Esophagus muscularis mucosa (tissue), 4 donors: ENCODE measurements at regions not wholly inside any gene's neighbourhood (a gene's known extent, or its start where the extent isn't known, plus 50 kb on each side); places are given as distances from the start of the nearest gene placed in this dataset.
"Not testable (repeated sequence)": the region's sequence is repeated elsewhere in the genome, so short reads cannot be mapped to it uniquely, and the experiment has no call there.

Experiments
- DNase-seq: peaks from one replicate; pipeline ENCODE4 v3.0.0-alpha.2; 2017; ENCODE audit errors: extremely low spot score
- H3K27ac ChIP-seq, 4 donors: fragments of 200-600 bp; sonication (generic); replicated peaks in 1 of 4; 1 replicate in 3 of 4; 2 replicates in 1 of 4; pipeline ENCODE4 v1.5.1; 2016 to 2019; ENCODE audit warnings: mild to moderate bottlenecking in 1 of 4
- H3K27me3 ChIP-seq, 4 donors: fragments of 200-600 bp; sonication (generic); one replicate each; pipeline versions ENCODE4 v1.5.1 to v1.6.0; 2016 to 2019
- H3K36me3 ChIP-seq, 4 donors: fragments of 200-600 bp; sonication (generic); one replicate each; pipeline ENCODE4 v1.5.1; 2016 to 2019
- H3K4me1 ChIP-seq, 4 donors: fragments of 200-600 bp; sonication (generic); one replicate each; pipeline ENCODE4 v1.5.1; 2016 to 2019
- H3K4me3 ChIP-seq, 4 donors: fragments of 200-600 bp; sonication (generic); 1 replicate in 2 of 4; 2 replicates in 2 of 4; pipeline ENCODE4 v1.5.1; 2016 to 2019; ENCODE audit warnings: mild to moderate bottlenecking in 4 of 4, moderate library complexity in 1 of 4
- H3K9me3 ChIP-seq, 4 donors: fragments of 200-600 bp; sonication (generic); 1 replicate in 3 of 4; 2 replicates in 1 of 4; pipeline ENCODE4 v1.5.1; 2016 to 2019
- EP300 ChIP-seq: sonication (generic); formaldehyde crosslinking; IDR thresholded peaks from one replicate; pipeline ENCODE4 v1.6.1; 2017; ENCODE audit warnings: antibody characterized with exemption
- POLR2A ChIP-seq: fragments of 450-650 bp; IDR thresholded peaks from one replicate; pipeline ENCODE4 v1.6.1; 2017; ENCODE audit warnings: antibody characterized with exemption, moderate library complexity, mild to moderate bottlenecking, low read depth
- POLR2AphosphoS5 ChIP-seq, 2 donors: sonication (generic); formaldehyde crosslinking; IDR thresholded peaks; one replicate each; pipeline ENCODE4 v1.6.1; 2017; ENCODE audit warnings: antibody characterized with exemption in 2 of 2
- WGBS: methylation state at CpG from one replicate; pipeline ENCODE4 v1.1.5; 2018; 5-methylcytosine and 5-hydroxymethylcytosine counted together
- intact Hi-C: fragments of 100-400 bp; cut with DNase I; formaldehyde crosslinking; loops from one replicate; pipeline ENCODE4 v1.15.1; 2023
- TF ChIP-seq, protein P1 (sequence below), 3 experiments: fragments of 200-600 bp in 2 of 3; fragments of 450-650 bp in 1 of 3; sonication (generic) in 2 of 3; IDR thresholded peaks; one replicate each; pipeline ENCODE4 v1.5.1; 2017 to 2019; ENCODE audit warnings: antibody characterized with exemption in 3 of 3, mild to moderate bottlenecking in 2 of 3, moderate library complexity in 1 of 3

GRCh38 chr5:163951069-163951468 is 445.6 kb downstream of the MAT2B start:
- no peaks in the 10 kb centered on the region for H3K27me3 ChIP-seq
- no peaks in the 10 kb centered on the region for H3K36me3 ChIP-seq
- H3K27ac ChIP-seq = no peak overlapping the region
- H3K9me3 ChIP-seq = no peaks in the 10 kb centered on the region
- no peaks in the 10 kb centered on the region for H3K4me1 ChIP-seq
- TF ChIP-seq POLR2AphosphoS5 (IDR thresholded peaks at IDR 0.05) = no peak
- TF ChIP-seq, protein P1, sequence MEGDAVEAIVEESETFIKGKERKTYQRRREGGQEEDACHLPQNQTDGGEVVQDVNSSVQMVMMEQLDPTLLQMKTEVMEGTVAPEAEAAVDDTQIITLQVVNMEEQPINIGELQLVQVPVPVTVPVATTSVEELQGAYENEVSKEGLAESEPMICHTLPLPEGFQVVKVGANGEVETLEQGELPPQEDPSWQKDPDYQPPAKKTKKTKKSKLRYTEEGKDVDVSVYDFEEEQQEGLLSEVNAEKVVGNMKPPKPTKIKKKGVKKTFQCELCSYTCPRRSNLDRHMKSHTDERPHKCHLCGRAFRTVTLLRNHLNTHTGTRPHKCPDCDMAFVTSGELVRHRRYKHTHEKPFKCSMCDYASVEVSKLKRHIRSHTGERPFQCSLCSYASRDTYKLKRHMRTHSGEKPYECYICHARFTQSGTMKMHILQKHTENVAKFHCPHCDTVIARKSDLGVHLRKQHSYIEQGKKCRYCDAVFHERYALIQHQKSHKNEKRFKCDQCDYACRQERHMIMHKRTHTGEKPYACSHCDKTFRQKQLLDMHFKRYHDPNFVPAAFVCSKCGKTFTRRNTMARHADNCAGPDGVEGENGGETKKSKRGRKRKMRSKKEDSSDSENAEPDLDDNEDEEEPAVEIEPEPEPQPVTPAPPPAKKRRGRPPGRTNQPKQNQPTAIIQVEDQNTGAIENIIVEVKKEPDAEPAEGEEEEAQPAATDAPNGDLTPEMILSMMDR (IDR thresholded peaks at IDR 0.05) = no peak
- TF ChIP-seq EP300 = no peak
- no peak for TF ChIP-seq POLR2A
- no peak overlapping the region for H3K4me3 ChIP-seq
- intact Hi-C loops = no loop called here
- WGBS = 41% methylated on average over 4 of the region's 4 CpGs
- DNase-seq = no peak

GRCh38 chr5:163953901-163954300 is 448.5 kb downstream of the MAT2B start:
- WGBS = 68% methylated on average over 8 of the region's 8 CpGs
- intact Hi-C loops = no loop called here
- H3K9me3 ChIP-seq = peaks cover 0 to 3% (median 0%) of the 10 kb centered on the region in 4 donors
- TF ChIP-seq EP300 (no peak), POLR2A (no peak), POLR2AphosphoS5 (IDR thresholded peaks at IDR 0.05) (no peak)
- TF ChIP-seq, protein P1 (IDR thresholded peaks at IDR 0.05) = no peak
- no peaks in the 10 kb centered on the region for H3K36me3 ChIP-seq
- no peak overlapping the region for H3K4me3 ChIP-seq
- H3K27me3 ChIP-seq = no peaks in the 10 kb centered on the region
- no peak overlapping the region for H3K27ac ChIP-seq
- H3K4me1 ChIP-seq = no peaks in the 10 kb centered on the region
- no peak for DNase-seq

GRCh38 chr5:163961230-163961629 is 455.8 kb downstream of the MAT2B start:
- H3K9me3 ChIP-seq, intact Hi-C loops, H3K36me3 ChIP-seq, H3K27ac ChIP-seq, DNase-seq, H3K27me3 ChIP-seq, H3K4me3 ChIP-seq, H3K4me1 ChIP-seq: not testable (repeated sequence)
- 61% methylated on average over 5 of the region's 5 CpGs for WGBS

GRCh38 chr5:163963881-163964280 is 458.5 kb downstream of the MAT2B start:
- no peaks in the 10 kb centered on the region for H3K27me3 ChIP-seq
- 83% methylated on average over 9 of the region's 9 CpGs for WGBS
- no peak overlapping the region for H3K27ac ChIP-seq
- intact Hi-C loops = no loop called here
- H3K36me3 ChIP-seq = no peaks in the 10 kb centered on the region
- TF ChIP-seq EP300 (no peak), POLR2A (no peak), POLR2AphosphoS5 (IDR thresholded peaks at IDR 0.05) (no peak)
- TF ChIP-seq, protein P1 (IDR thresholded peaks at IDR 0.05) = no peak
- DNase-seq = no peak
- no peaks in the 10 kb centered on the region for H3K4me1 ChIP-seq
- H3K4me3 ChIP-seq = no peak overlapping the region
- H3K9me3 ChIP-seq = no peaks in the 10 kb centered on the region

DNA sequence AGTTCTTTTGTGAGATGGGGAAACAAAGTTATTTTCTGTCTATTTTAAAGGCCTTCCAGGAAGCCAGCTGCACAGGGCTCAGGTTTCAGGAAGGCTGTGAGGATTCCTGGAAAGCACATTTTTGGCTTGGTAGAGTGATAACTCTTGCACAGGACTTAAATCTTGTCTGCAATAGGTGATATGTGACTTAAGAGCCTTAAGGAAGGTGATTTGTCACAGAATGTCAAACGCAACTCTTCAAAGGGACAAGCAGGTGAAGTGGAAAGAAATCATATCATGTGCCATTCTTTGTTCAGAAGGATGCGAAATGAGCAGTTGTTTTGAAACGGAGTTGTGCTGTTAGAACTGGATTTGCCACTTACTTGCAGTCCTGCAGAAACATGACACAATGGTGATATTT is 459.3 kb downstream of the MAT2B start:
- Histone ChIP-seq H3K27ac (no peak overlapping the region), H3K4me3 (no peak overlapping the region), H3K9me3 (no peaks in the 10 kb centered on the region), H3K27me3 (no peaks in the 10 kb centered on the region), H3K36me3 (no peaks in the 10 kb centered on the region), H3K4me1 (no peaks in the 10 kb centered on the region)
- TF ChIP-seq EP300 = no peak
- TF ChIP-seq, protein P1 (IDR thresholded peaks at IDR 0.05) = no peak
- TF ChIP-seq POLR2AphosphoS5 (IDR thresholded peaks at IDR 0.05) = no peak
- TF ChIP-seq POLR2A = no peak
- 68% methylated on average over 3 of the region's 3 CpGs for WGBS
- no peak for DNase-seq
- intact Hi-C loops = no loop called here
